ENCODE measurements at regions not wholly inside any gene's neighbourhood (a gene's known extent, or its start where the extent isn't known, plus 50 kb on each side); places are given as distances from the start of the nearest gene placed in this dataset.

GRCh38 chr21:25329227-25329825, 278.0 kb downstream of the MRPL39 start:
- DNase-seq: peak; percentile 4

GRCh38 chr21:25328736-25329135, 278.5 kb downstream of the MRPL39 start:
- no peak for DNase-seq

- no peak for DNase-seq
These were observed 281.1 kb downstream of the MRPL39 start for GRCh38 chr21:25326181-25326580.

- no peak for DNase-seq
These were observed 282.6 kb downstream of the MRPL39 start for GRCh38 chr21:25324666-25325065.

GRCh38 chr21:25323356-25323949, 283.8 kb downstream of the MRPL39 start:
- no peak for DNase-seq

- no peak for DNase-seq
These were observed 293.0 kb downstream of the MRPL39 start for GRCh38 chr21:25314247-25314646.

GRCh38 chr21:25313829-25314228, 293.5 kb downstream of the MRPL39 start:
- DNase-seq: no peak

- no peak for DNase-seq
These were observed 299.8 kb downstream of the MRPL39 start for GRCh38 chr21:25307489-25307888.

GRCh38 chr21:25304611-25305010, 302.7 kb downstream of the MRPL39 start:
- DNase-seq: no peak

- DNase-seq: no peak
These were observed 306.6 kb downstream of the MRPL39 start for GRCh38 chr21:25300632-25301031.

- no peak for DNase-seq
These were observed 308.5 kb downstream of the MRPL39 start for GRCh38 chr21:25298512-25299491.

- no peak for DNase-seq
These were observed 310.2 kb downstream of the MRPL39 start for GRCh38 chr21:25297117-25297516.

- no peak for DNase-seq
These were observed 311.0 kb downstream of the MRPL39 start for GRCh38 chr21:25296252-25296651.

- DNase-seq: no peak
These were observed 314.9 kb downstream of the MRPL39 start for GRCh38 chr21:25292396-25292795.

- DNase-seq: no peak
These were observed 323.6 kb downstream of the MRPL39 start for GRCh38 chr21:25283720-25284119.

- no peak for DNase-seq
These were observed 326.1 kb downstream of the MRPL39 start for GRCh38 chr21:25281134-25281533.

- no peak for DNase-seq
These were observed 327.2 kb downstream of the MRPL39 start for GRCh38 chr21:25280061-25280460.

- DNase-seq: no peak
These were observed 333.3 kb downstream of the MRPL39 start for GRCh38 chr21:25273959-25274358.

GRCh38 chr21:25254491-25255174, 352.6 kb downstream of the MRPL39 start:
- no peak for DNase-seq

GRCh38 chr21:25246546-25246945, 360.7 kb downstream of the MRPL39 start:
- no peak for DNase-seq

- DNase-seq: no peak
These were observed 362.5 kb downstream of the MRPL39 start for GRCh38 chr21:25244735-25245134.

- DNase-seq: no peak
These were observed 363.5 kb downstream of the MRPL39 start for GRCh38 chr21:25243808-25244207.

All from muscle of arm (tissue), 1 donor.